Activated CD4-positive, CD25-positive, alpha-beta regulatory T cell treated with anti-CD3 and anti-CD28 coated beads, Interleukin-2, amount 50 U/mL, for 24 hours (primary cell): ENCODE measurements at regions not wholly inside any gene's neighbourhood (a gene's known extent, or its start where the extent isn't known, plus 50 kb on each side); places are given as distances from the start of the nearest gene placed in this dataset.

ENCODE experiments used
- ATAC-seq, 2 donors: fragments of 150-1000 bp; cut with Tn5 transposase; one replicate each; pipeline ENCODE4 v1.10.0; 2021; ENCODE audit warnings: mild to moderate bottlenecking in 1 of 2, moderate library complexity in 1 of 2

GRCh38 chr17:34414339-34414738 is 51.3 kb upstream of the CCL1 start:
- no peak for ATAC-seq

- no peak for ATAC-seq
These were observed 50.5 kb upstream of the CCL1 start for GRCh38 chr17:34413443-34414119.

- no peak for ATAC-seq
These were observed 50.0 kb upstream of the CCL1 start for GRCh38 chr17:34412965-34413441.
